CD4-positive, alpha-beta T cell (primary cell): ENCODE measurements at regions not wholly inside any gene's neighbourhood (a gene's known extent, or its start where the extent isn't known, plus 50 kb on each side); places are given as distances from the start of the nearest gene placed in this dataset.

Experiments
- ATAC-seq: fragments of 200-7000 bp; cut with Tn5 transposase; one replicate; pipeline ENCODE4 v1.10.0; 2022; ENCODE audit warnings: mild to moderate bottlenecking; ENCODE audit not compliant: poor library complexity
- CTCF ChIA-PET: fragments of 350-600 bp; sonication (Branson Sonifier 250); formaldehyde crosslinking; loops from one replicate; lab custom pipeline; 2021; ENCODE audit warnings: antibody characterized with exemption, inconsistent platforms; lab: Charles Lee
- POLR2A ChIA-PET: fragments of 350-600 bp; sonication (Branson Sonifier 250); formaldehyde crosslinking; loops from one replicate; lab custom pipeline; 2021; ENCODE audit warnings: antibody characterized with exemption, inconsistent platforms; lab: Charles Lee
- DNase-seq, 14 experiments: peaks; one replicate each; pipeline ENCODE4 v3.0.0-alpha.2; 2013 to 2020; ENCODE audit warnings: mixed read lengths in 2 of 14
- H3K27ac ChIP-seq, 2 donors: one replicate each; pipeline versions ENCODE4 v1.5.1 to v1.7.0; 2013; ENCODE audit warnings: low read length in 2 of 2, low read depth in 1 of 2, mild to moderate bottlenecking in 1 of 2
- H3K27me3 ChIP-seq, 2 experiments: 1 replicate in 1 of 2; 2 replicates in 1 of 2; pipeline versions ENCODE4 v1.6.1 to v1.7.0; 2013; ENCODE audit warnings: low read length in 2 of 2, control low read depth in 1 of 2, mild to moderate bottlenecking in 1 of 2, moderate library complexity in 1 of 2; ENCODE audit not compliant: insufficient read depth in 2 of 2, control insufficient read depth in 1 of 2
- H3K36me3 ChIP-seq: one replicate; pipeline ENCODE4 v1.6.1; 2013; ENCODE audit warnings: low read length, control low read depth; ENCODE audit not compliant: insufficient read depth
- H3K4me1 ChIP-seq: one replicate; pipeline ENCODE4 v1.6.1; 2013; ENCODE audit warnings: low read length, control low read depth; ENCODE audit not compliant: insufficient read depth
- H3K4me3 ChIP-seq: one replicate; pipeline ENCODE4 v1.5.1; 2013; ENCODE audit warnings: mild to moderate bottlenecking, low read length, moderate library complexity
- H3K9me3 ChIP-seq, 2 experiments: 1 replicate in 1 of 2; 2 replicates in 1 of 2; pipeline versions ENCODE4 v1.6.1 to v1.7.0; 2013; ENCODE audit warnings: low read length in 2 of 2, mild to moderate bottlenecking in 2 of 2, control low read depth in 1 of 2, moderate library complexity in 1 of 2; ENCODE audit not compliant: control insufficient read depth in 1 of 2, insufficient read depth in 1 of 2
- H3K27ac Mint-ChIP-seq: one replicate; pipeline ENCODE4 v1.8.0; 2020; ENCODE audit warnings: mixed read lengths
- H3K27me3 Mint-ChIP-seq: one replicate; pipeline ENCODE4 v1.8.0; 2021; ENCODE audit warnings: mixed read lengths
- H3K36me3 Mint-ChIP-seq: one replicate; pipeline ENCODE4 v1.8.0; 2021; ENCODE audit warnings: low read depth, mixed read lengths
- H3K4me1 Mint-ChIP-seq: one replicate; pipeline ENCODE4 v1.8.0; 2021; ENCODE audit warnings: low read depth, mixed read lengths
- H3K4me3 Mint-ChIP-seq: one replicate; pipeline ENCODE4 v1.8.0; 2020; ENCODE audit warnings: mild to moderate bottlenecking, mixed read lengths
- H3K9me3 Mint-ChIP-seq: one replicate; pipeline ENCODE4 v1.8.0; 2020; ENCODE audit warnings: mixed read lengths
- intact Hi-C, 2 experiments: fragments of 100-400 bp; cut with DNase I in 1 of 2; cut with micrococcal nuclease in 1 of 2; formaldehyde crosslinking; loops; one replicate each; pipeline versions ENCODE4 v1.15.1 to v1.9.0; 2023 to 2025; cut with DNase I, micrococcal nuclease
- TF ChIP-seq, protein P1 (sequence below): fragments of 200-600 bp; IDR thresholded peaks from one replicate; pipeline ENCODE4 v1.8.0; 2022; ENCODE audit warnings: antibody characterized with exemption, mild to moderate bottlenecking

DNA sequence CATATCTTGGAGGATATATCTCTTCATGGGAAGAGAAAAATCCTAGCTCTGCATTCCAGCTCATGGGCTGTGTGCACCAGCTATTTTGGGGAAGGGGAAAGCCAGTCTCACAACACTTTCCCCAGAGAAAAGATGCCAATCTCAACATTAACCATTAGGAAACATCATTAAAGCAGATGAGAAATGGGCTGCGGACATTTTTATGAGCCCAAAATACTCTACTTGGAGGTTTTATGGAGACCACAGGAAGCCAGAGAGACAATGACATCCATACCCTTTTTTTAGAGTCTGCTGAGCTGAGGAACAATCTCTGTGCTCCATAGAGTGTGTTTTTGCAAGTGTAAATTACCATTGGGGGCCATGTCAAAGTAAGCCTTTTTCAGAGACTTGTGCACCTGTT, 213.7 kb downstream of the TRIB2 start:
- Mint-ChIP-seq H3K27ac (no peak overlapping the region), H3K4me3 (no peak overlapping the region), H3K36me3 (no peaks in the 10 kb centered on the region), H3K4me1 (peaks cover 20% of the 10 kb centered on the region), H3K27me3 (peaks cover 5% of the 10 kb centered on the region), H3K9me3 (no peaks in the 10 kb centered on the region)
- ChIA-PET POLR2A (interaction anchor here (0.6 to 4.5 kb wide), 7 partner anchors 13 to 753 kb away, joined by 3 to 19 read pairs (median 4); partner anchors contain the start of gene TRIB2), CTCF (interaction anchor here (0.8 to 2.5 kb wide), 10 partner anchors 9 to 514 kb away, joined by 3 to 12 read pairs (median 5); partner anchors contain the start of gene TRIB2)
- H3K4me1 ChIP-seq = no peaks in the 10 kb centered on the region
- H3K27ac ChIP-seq = no peak overlapping the region
- no peaks in the 10 kb centered on the region for H3K36me3 ChIP-seq
- ATAC-seq (no peak), DNase-seq (no peak)
- intact Hi-C loops = loop anchor here (2.0 to 5.0 kb wide), 5 partner anchors 73 to 514 kb away; partner anchors contain the start of gene TRIB2 (in 1 of the 2)
- no peaks in the 10 kb centered on the region for H3K27me3 ChIP-seq
- TF ChIP-seq, protein P1, sequence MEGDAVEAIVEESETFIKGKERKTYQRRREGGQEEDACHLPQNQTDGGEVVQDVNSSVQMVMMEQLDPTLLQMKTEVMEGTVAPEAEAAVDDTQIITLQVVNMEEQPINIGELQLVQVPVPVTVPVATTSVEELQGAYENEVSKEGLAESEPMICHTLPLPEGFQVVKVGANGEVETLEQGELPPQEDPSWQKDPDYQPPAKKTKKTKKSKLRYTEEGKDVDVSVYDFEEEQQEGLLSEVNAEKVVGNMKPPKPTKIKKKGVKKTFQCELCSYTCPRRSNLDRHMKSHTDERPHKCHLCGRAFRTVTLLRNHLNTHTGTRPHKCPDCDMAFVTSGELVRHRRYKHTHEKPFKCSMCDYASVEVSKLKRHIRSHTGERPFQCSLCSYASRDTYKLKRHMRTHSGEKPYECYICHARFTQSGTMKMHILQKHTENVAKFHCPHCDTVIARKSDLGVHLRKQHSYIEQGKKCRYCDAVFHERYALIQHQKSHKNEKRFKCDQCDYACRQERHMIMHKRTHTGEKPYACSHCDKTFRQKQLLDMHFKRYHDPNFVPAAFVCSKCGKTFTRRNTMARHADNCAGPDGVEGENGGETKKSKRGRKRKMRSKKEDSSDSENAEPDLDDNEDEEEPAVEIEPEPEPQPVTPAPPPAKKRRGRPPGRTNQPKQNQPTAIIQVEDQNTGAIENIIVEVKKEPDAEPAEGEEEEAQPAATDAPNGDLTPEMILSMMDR = no peak
- H3K9me3 ChIP-seq = no peaks in the 10 kb centered on the region
- H3K4me3 ChIP-seq = no peak overlapping the region

DNA sequence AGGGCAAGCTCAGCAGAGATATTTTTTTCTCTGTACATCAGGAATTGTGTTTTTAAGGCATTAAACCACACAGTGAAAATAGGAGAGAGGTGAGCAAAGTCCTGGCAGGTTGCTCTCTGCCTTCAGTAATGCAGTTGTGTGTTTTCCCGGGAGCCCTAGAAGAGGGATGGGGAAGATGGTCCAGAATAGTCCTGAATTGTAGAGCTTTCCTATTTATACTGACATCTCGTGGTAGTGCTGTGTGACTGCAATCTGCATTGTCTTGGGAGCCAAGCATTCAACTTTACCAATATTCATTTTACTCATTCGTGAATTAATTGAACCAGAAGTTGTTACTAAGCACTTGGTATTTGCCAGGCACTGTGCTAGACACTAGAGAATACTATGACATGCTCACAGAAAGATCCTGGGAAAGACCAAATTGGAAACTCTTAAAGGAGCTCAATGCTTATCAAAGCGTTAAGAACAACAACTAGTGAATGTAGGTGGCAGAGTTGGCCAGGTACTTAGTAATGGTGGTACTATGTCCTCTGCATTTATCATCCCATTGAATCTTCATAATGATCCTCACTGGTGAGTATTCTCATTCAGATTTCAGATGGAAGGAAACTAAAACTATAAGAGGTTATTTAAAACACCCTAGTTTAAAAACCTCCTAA, 214.6 kb downstream of the TRIB2 start:
- TF ChIP-seq, protein P1 = peak; percentile 93
- Histone ChIP-seq H3K4me3 (no peak overlapping the region), H3K9me3 (no peaks in the 10 kb centered on the region), H3K36me3 (no peaks in the 10 kb centered on the region), H3K4me1 (no peaks in the 10 kb centered on the region), H3K27ac (no peak overlapping the region), H3K27me3 (no peaks in the 10 kb centered on the region)
- ATAC-seq (no peak), DNase-seq (peak in 4 of 14 experiments; percentile 23 to 44 (median 38))
- no peak overlapping the region for H3K4me3 Mint-ChIP-seq
- H3K27me3 Mint-ChIP-seq = peaks cover 5% of the 10 kb centered on the region
- CTCF ChIA-PET = interaction anchor here (0.6 to 2.5 kb wide), 16 partner anchors 10 to 1102 kb away, joined by 3 to 12 read pairs (median 4); partner anchors contain the start of gene TRIB2
- H3K27ac Mint-ChIP-seq = no peak overlapping the region
- POLR2A ChIA-PET = interaction anchor here (0.6 to 4.5 kb wide), 9 partner anchors 14 to 1102 kb away, joined by 3 to 19 read pairs (median 3); partner anchors contain the start of gene TRIB2
- peaks cover 20% of the 10 kb centered on the region for H3K4me1 Mint-ChIP-seq
- no peaks in the 10 kb centered on the region for H3K36me3 Mint-ChIP-seq
- no peaks in the 10 kb centered on the region for H3K9me3 Mint-ChIP-seq
- intact Hi-C loops = loop anchor here (1.0 to 5.0 kb wide), 7 partner anchors 74 to 1102 kb away; partner anchors contain the start of gene TRIB2 (in 1 of the 2)

DNA sequence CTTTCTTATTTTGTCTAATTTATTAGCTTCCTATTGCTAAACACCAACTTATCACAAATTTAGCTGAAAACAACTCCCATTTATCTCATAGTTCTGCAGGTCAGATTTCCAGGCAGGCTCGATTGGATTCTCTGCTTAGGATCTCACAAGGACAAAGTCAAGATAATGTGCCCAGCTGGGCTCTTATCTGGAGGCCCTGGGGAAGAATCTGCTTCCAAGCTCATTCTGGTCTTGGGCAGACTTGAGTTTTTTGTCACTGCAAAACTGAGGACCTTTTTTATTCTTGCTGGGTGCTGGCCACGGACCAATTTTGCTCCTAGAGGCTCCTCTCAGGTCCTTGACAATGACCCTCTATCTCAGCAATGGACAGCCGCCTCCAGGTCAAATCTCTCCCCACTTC, 215.5 kb downstream of the TRIB2 start:
- no peaks in the 10 kb centered on the region for H3K36me3 Mint-ChIP-seq
- DNase-seq = no peak
- Histone ChIP-seq H3K4me3 (no peak overlapping the region), H3K36me3 (no peaks in the 10 kb centered on the region), H3K27ac (no peak overlapping the region), H3K4me1 (no peaks in the 10 kb centered on the region), H3K9me3 (no peaks in the 10 kb centered on the region), H3K27me3 (no peaks in the 10 kb centered on the region)
- H3K9me3 Mint-ChIP-seq = no peaks in the 10 kb centered on the region
- POLR2A ChIA-PET = interaction anchor here (0.9 to 4.5 kb wide), 4 partner anchors 203 to 1103 kb away, joined by 3 to 18 read pairs (median 4); partner anchors contain the start of gene TRIB2
- peaks cover 5% of the 10 kb centered on the region for H3K27me3 Mint-ChIP-seq
- peaks cover 20% of the 10 kb centered on the region for H3K4me1 Mint-ChIP-seq
- no peak overlapping the region for H3K27ac Mint-ChIP-seq
- CTCF ChIA-PET = interaction anchor here (1.6 to 2.5 kb wide), 2 partner anchors 11 to 216 kb away, joined by 5 to 12 read pairs; partner anchors contain the start of gene TRIB2
- TF ChIP-seq, protein P1 = no peak
- no peak overlapping the region for H3K4me3 Mint-ChIP-seq
- intact Hi-C loops = loop anchor here (5.0 kb wide), 3 partner anchors 75 to 515 kb away; partner anchors contain the start of gene TRIB2 (in 1 of the 2)
- no peak for ATAC-seq
